SU-DHL-6 (cell line): ENCODE measurements at regions not wholly inside any gene's neighbourhood (a gene's known extent, or its start where the extent isn't known, plus 50 kb on each side); places are given as distances from the start of the nearest gene placed in this dataset.

Experiments
- H2AFZ ChIP-seq: fragments of 200-600 bp; sonication (generic); 2 replicates; pipeline ENCODE4 v1.6.1; 2014; ENCODE audit warnings: low read depth, mild to moderate bottlenecking, moderate library complexity, mixed read lengths, antibody characterized with exemption, low read length; ENCODE audit not compliant: severe bottlenecking
- H3F3A ChIP-seq: fragments of 200-600 bp; shearing (Covaris generic); 2 replicates; pipeline ENCODE4 v1.6.0; 2016; ENCODE audit warnings: antibody characterized with exemption, mild to moderate bottlenecking; ENCODE audit not compliant: insufficient read depth
- H3K27ac ChIP-seq: fragments of 200-600 bp; sonication (generic); 2 replicates; pipeline ENCODE4 v1.5.1; 2016; ENCODE audit warnings: low read depth, mild to moderate bottlenecking, low read length, moderate library complexity, mixed read lengths
- H3K27me3 ChIP-seq: fragments of 200-600 bp; sonication (generic), shearing (Covaris generic); 2 replicates; pipeline ENCODE4 v1.6.0; 2014; ENCODE audit warnings: mild to moderate bottlenecking, low read length
- H3K36me3 ChIP-seq: fragments of 200-600 bp; sonication (generic); 2 replicates; pipeline ENCODE4 v1.6.1; 2014; ENCODE audit warnings: mild to moderate bottlenecking, low read length, mixed read lengths
- H3K4me2 ChIP-seq: fragments of 300-600, 200-600 bp; shearing (Covaris generic), sonication (generic); 2 replicates; pipeline ENCODE4 v1.6.0; 2014; ENCODE audit warnings: low read length, low read depth, mild to moderate bottlenecking; ENCODE audit not compliant: poor library complexity, severe bottlenecking
- H3K4me3 ChIP-seq: fragments of 200-600 bp; sonication (generic); 2 replicates; pipeline ENCODE4 v1.5.1; 2014; ENCODE audit warnings: antibody characterized with exemption, low read length, mild to moderate bottlenecking, mixed read lengths; ENCODE audit not compliant: insufficient read depth, poor library complexity, severe bottlenecking
- H3K79me2 ChIP-seq: fragments of 200-600 bp; sonication (generic); 2 replicates; pipeline ENCODE4 v1.6.1; 2014; ENCODE audit warnings: mild to moderate bottlenecking, low read length, moderate library complexity; ENCODE audit not compliant: insufficient read depth
- H3K9ac ChIP-seq: fragments of 200-600 bp; sonication (generic); 2 replicates; pipeline ENCODE4 v1.7.0; 2014; ENCODE audit warnings: mild to moderate bottlenecking, low read length
- H3K9me2 ChIP-seq: fragments of 200-600 bp; sonication (generic); replicated peaks from 2 replicates; pipeline ENCODE4 v1.6.1; 2014; ENCODE audit warnings: low read length; ENCODE audit not compliant: insufficient read depth
- H3K9me3 ChIP-seq: fragments of 200-600 bp; sonication (generic); 2 replicates; pipeline ENCODE4 v1.6.1; 2014; ENCODE audit warnings: low read length, mixed read lengths; ENCODE audit not compliant: insufficient read depth
- H4K20me1 ChIP-seq: fragments of 200-600 bp; sonication (generic); 2 replicates; pipeline ENCODE4 v1.6.1; 2014; ENCODE audit warnings: low read depth, mild to moderate bottlenecking, antibody characterized with exemption, low read length, moderate library complexity, mixed read lengths
- EZH2phosphoT487 ChIP-seq: fragments of 200-600 bp; sonication (generic), shearing (Covaris generic); conservative IDR thresholded peaks from 2 replicates; pipeline ENCODE4 v1.6.1; 2018; ENCODE audit warnings: mild to moderate bottlenecking, antibody characterized with exemption, low read length, moderate library complexity, mixed read lengths
- TF ChIP-seq, protein P1 (sequence below): fragments of 200-600 bp; sonication (generic); IDR thresholded peaks from one replicate; pipeline ENCODE4 v1.5.1; 2017; ENCODE audit warnings: antibody characterized with exemption, mild to moderate bottlenecking, low read length, moderate library complexity; ENCODE audit not compliant: insufficient read depth, poor library complexity, severe bottlenecking

DNA sequence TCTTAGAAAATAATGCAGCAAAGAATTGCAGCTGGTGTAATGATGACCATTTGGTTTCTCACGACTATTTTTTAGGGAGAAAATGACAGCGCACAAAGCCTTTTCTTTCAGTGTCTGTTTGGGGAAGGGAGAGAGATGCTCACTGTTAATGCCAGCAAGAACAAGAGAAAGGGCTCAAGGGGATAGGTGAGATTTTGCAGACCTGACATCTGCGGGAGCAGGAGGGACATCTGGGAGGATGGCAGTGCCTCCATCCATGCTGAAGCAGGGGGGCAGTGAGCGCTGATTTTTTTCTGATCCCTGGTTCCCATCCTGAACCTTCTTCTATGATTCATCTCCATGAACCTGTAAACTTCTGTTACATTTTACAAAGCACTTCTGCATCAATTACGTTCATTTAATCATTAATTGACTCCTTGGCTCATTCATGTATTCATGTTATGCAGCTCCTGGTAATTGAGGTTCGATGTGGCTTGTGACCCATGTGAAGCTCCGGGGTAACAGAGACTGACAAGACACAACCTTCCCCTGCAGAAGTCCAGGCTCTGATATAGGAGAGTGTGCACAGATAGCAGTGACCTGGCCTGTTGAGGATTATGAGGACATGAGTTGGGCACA, 595.3 kb downstream of the PTPRU start:
- TF ChIP-seq EZH2phosphoT487, result no peak
- TF ChIP-seq, protein P1, sequence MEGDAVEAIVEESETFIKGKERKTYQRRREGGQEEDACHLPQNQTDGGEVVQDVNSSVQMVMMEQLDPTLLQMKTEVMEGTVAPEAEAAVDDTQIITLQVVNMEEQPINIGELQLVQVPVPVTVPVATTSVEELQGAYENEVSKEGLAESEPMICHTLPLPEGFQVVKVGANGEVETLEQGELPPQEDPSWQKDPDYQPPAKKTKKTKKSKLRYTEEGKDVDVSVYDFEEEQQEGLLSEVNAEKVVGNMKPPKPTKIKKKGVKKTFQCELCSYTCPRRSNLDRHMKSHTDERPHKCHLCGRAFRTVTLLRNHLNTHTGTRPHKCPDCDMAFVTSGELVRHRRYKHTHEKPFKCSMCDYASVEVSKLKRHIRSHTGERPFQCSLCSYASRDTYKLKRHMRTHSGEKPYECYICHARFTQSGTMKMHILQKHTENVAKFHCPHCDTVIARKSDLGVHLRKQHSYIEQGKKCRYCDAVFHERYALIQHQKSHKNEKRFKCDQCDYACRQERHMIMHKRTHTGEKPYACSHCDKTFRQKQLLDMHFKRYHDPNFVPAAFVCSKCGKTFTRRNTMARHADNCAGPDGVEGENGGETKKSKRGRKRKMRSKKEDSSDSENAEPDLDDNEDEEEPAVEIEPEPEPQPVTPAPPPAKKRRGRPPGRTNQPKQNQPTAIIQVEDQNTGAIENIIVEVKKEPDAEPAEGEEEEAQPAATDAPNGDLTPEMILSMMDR, result no peak
- no peak overlapping the region for H3K9ac ChIP-seq
- H3K4me2 ChIP-seq, result no peak overlapping the region
- H3K27me3 ChIP-seq, result no peaks in the 10 kb centered on the region
- H3K79me2 ChIP-seq, result no peaks in the 10 kb centered on the region
- no peak overlapping the region for H3K4me3 ChIP-seq
- no peaks in the 10 kb centered on the region for H3K36me3 ChIP-seq
- no peaks in the 10 kb centered on the region for H3F3A ChIP-seq
- H3K9me3 ChIP-seq, result no peaks in the 10 kb centered on the region
- no peak overlapping the region for H2AFZ ChIP-seq
- no peaks in the 10 kb centered on the region for H3K9me2 ChIP-seq
- no peaks in the 10 kb centered on the region for H4K20me1 ChIP-seq
- H3K27ac ChIP-seq, result no peak overlapping the region

DNA sequence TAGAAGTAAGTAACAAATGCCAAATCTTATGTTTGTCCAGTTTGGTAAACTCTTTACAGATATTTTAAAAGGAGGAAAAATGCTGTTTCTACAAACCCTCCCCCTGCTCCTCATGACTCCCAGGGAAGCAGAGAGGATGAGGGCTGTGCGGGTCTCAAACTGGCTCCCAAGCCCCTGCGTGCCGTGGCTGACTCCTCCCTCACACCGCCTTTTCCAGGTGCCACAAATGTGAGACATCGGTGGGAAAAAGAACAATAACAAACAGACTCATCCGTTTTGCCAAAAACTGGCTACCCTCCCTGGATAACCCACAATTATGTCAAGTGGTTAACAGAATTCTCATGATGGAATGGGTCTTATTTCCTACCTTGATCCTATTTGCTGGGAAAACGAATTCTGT, 594.6 kb downstream of the PTPRU start:
- no peak overlapping the region for H2AFZ ChIP-seq
- no peaks in the 10 kb centered on the region for H4K20me1 ChIP-seq
- H3K9ac ChIP-seq, result no peak overlapping the region
- no peak for TF ChIP-seq EZH2phosphoT487
- TF ChIP-seq, protein P1, result no peak
- H3K27ac ChIP-seq, result no peak overlapping the region
- H3K4me3 ChIP-seq, result no peak overlapping the region
- no peak overlapping the region for H3K4me2 ChIP-seq
- no peaks in the 10 kb centered on the region for H3K9me3 ChIP-seq
- H3F3A ChIP-seq, result no peaks in the 10 kb centered on the region
- no peaks in the 10 kb centered on the region for H3K9me2 ChIP-seq
- no peaks in the 10 kb centered on the region for H3K27me3 ChIP-seq
- H3K36me3 ChIP-seq, result no peaks in the 10 kb centered on the region
- H3K79me2 ChIP-seq, result no peaks in the 10 kb centered on the region

DNA sequence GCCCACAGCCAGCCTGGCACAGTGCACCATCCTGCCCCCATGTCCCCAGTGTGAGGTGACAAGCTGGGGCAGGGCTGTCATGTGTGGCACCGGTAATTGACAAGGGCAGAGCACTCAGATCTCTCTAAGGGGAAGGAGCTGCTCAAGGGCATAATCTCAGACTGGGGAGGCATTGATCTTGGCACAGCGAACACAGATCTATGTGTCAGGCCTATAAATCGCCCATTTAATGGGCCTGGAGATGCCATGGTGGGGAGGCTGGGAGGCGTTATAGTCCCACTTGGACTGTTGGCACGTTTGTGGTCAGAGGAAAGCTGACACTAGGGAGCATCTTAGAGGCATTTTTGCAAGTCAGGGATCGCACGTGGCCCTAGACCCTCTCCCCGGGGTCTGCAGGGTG, 594.1 kb downstream of the PTPRU start:
- Histone ChIP-seq H3K4me2 (no peak overlapping the region), H3K79me2 (no peaks in the 10 kb centered on the region), H3K27ac (no peak overlapping the region), H3F3A (no peaks in the 10 kb centered on the region), H3K9me2 (no peaks in the 10 kb centered on the region), H3K9ac (no peak overlapping the region), H2AFZ (no peak overlapping the region), H3K4me3 (no peak overlapping the region), H3K36me3 (no peaks in the 10 kb centered on the region), H3K9me3 (no peaks in the 10 kb centered on the region), H3K27me3 (no peaks in the 10 kb centered on the region), H4K20me1 (no peaks in the 10 kb centered on the region)
- TF ChIP-seq, protein P1, result no peak
- TF ChIP-seq EZH2phosphoT487, result no peak
